GM18909 (cell line): ENCODE measurements at regions not wholly inside any gene's neighbourhood (a gene's known extent, or its start where the extent isn't known, plus 50 kb on each side); places are given as distances from the start of the nearest gene placed in this dataset.

Experiments used
- ATAC-seq: cut with Tn5 transposase; IDR thresholded peaks from one replicate; pipeline ENCODE4 v1.9.1; 2021; ENCODE audit warnings: mild to moderate bottlenecking; ENCODE audit not compliant: unreplicated experiment, poor library complexity

DNA sequence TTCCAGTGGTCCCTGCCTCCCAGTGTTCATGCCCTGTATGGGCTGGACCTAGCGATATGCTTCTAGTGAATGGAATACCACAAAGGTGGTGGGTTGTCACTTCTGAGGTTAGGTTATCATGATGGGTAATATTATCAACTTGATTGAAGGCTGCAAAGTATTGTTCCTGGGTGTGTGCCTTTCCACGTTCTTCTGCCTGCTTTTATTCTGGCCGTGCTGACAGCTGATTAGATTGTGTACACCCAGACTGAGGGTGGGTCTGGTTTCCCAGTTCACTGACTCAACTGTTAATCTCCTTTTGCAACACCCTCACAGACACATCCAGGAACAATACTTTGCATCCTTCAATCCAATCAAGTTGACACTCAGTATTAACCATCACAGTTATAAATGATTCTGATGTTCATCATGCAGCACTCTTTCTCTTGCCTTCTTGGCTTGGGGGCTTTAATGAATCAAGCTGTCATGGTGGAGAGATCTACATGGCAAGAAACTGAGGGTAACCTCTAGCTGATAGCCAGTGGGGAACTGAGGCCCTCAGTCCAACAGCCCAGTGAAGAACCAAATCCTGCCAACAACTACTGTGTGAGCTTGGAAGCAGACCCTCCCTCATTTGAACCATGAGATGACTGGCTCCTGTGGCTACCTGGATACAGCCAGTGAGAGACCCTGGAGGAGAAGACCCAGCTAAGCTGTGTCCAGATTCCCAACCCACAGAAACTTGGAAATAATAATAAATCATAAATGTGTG lies 63.0 kb upstream of the CELF4 start:
- ATAC-seq, result no peak

DNA sequence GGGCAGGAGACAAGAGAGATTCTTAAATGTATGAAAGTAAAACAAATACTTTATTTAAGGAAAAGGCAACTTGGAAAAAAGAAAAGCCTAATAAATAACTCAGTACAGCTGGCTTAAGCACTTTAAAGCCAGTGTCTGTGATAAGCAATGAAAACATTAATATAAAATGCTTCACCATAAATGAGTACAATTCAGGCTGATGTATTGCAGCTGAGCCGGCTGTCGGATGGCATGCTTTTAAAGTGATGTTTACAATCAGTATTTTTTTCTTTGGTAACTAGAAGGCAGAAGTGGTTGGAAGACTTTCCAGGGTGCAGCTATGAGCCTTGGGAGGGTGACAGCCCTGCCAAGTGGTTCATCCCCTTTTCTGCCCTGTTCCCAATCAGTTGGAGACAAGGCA lies 58.7 kb upstream of the CELF4 start:
- ATAC-seq, result no peak

DNA sequence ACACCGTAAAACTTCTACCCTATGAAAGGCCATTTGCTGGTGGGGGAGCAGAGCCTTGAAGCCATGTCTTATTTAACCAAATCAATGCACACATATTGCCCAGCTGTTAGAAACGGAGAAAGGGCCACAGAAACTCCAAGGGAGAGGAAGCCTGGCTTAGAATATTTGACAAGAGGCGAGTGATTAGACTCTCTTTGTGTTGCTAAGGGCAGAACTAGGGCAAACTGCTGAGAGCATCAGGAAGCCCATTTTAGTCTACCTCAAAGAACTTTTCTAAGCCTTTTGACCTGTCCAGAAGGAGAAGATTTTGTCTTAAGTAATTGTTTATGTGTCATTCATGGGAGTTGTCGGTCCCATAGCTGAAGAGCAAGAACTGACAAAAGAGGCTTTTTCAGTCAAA lies 54.4 kb upstream of the CELF4 start:
- no peak for ATAC-seq

DNA sequence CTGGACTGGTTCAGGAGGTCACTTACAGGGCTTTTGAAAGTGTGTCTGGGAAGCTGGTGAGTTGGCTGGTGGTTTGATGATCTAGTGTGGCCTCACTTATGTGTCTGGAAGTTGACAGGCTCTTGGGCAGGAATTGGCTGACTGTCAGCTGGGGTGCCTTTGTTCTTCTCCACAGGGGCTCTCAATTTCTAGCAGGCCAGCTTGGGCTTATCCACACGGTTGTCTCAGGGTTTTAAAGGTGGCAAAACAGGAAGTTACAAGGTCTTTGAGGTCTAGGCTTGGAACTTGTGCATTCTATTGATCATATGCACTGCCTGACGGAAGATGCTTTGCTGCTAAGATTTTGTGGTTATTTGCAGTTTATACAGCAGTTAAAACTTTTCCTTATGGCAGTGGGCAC lies 52.0 kb upstream of the CELF4 start:
- ATAC-seq, result no peak
